NCI-H2107 treated with DMSO at 0.1 percent for 48 hours (cell line): ENCODE measurements at regions not wholly inside any gene's neighbourhood (a gene's known extent, or its start where the extent isn't known, plus 50 kb on each side); places are given as distances from the start of the nearest gene placed in this dataset.

ENCODE experiments used
- DNase-seq: peaks from one replicate; lab custom pipeline; 2025; ENCODE audit not compliant: unreplicated experiment; lab: John Stamatoyannopoulos, UW

DNA sequence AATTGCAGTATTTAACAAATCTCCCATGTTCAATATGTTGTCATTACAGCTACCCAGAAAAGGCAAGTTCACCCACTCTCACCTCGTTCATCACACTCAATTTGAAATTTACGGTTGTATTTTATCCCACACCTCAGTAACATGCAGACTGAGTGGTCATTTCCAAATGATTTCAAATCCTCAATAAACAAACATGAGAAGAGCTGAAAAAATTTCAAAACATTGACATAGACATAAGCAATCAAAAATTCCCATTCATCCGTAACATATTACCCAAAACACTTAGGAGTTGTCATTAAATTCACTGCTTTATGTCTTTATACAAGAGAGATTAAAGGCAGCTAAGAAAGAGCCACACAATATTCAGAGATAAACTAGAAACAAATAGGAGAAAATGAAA lies 61.7 kb upstream of the NEBL start:
- no peak for DNase-seq

DNA sequence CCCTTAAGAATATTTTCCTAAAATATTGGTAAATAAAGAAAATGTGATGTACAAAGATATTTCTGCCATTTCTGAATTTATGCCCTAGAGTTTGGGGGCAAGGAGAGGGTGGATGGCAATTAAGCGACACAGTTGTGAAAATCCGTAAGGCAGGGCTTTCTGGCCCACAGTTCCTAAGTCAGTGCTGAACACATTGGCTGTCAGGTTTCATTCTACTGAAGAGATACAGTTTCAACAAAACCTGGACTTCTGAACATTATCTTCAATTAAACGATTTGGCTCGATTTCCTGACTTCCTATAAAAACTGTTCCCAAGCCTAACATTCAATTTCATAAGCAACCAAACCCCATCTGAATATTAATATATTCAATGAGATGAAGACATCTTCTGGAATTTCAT lies 61.1 kb upstream of the NEBL start:
- DNase-seq: no peak

DNA sequence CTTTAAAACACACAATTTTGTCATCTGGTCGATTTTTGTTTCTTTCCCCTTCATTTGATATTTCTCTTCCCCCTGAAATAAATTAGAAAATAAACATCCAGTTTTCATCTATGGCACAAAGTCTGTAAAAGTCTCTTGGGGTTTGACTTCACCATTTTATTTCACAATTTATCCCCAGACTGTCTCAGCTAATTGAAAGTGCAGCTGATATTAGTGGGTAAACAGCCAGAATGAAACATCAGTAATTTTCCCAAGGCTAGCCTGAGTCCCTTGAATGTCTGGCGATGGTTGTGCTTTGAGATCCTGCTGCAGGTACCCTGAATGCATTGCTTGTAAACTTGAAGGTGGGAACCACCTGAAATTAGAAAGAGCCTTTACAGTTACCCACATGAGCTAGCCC lies 60.6 kb upstream of the NEBL start:
- DNase-seq: no peak

DNA sequence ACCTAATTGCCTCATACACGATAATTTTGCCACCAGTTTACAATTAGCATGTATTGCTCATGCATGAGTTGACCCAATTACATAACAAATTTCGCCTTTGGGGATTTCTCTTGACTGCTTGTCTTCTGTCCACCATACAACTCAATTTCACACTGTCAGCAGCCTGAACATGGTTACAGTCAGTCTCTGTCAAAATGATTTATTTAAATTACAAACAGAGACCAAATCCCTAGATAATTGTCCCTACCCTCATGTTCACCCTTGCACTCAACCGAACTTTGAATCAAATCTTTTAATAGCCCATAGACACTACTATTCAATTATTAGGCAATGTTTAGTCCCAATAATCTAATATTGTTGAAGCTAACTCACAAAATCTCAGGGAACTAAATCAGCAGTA lies 59.7 kb upstream of the NEBL start:
- no peak for DNase-seq

DNA sequence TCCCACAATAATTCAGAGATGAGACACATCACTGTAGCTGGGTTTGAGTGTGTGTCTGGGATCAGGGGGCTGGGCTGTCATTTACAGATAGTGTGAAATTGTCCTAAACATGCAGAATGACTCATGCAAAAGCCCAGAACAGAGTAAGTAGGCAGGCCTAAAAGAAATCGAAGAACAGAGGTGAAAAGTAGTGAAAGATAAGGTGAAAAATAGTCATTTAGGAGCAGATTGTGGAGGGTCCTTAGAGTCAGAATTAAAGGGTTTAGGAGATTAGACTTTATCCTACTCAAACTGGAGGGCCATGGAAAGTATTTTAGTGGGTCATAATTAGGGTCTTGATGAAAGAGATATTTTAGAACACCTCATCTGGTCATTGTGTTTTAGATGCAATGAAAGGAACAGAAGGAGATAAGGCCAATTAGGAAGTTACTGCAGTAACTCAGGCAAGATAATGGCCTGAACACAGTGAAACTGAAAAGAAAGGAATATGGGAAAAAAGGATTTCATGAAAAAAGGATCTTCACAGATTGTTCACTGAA lies 58.3 kb upstream of the NEBL start:
- DNase-seq: no peak

DNA sequence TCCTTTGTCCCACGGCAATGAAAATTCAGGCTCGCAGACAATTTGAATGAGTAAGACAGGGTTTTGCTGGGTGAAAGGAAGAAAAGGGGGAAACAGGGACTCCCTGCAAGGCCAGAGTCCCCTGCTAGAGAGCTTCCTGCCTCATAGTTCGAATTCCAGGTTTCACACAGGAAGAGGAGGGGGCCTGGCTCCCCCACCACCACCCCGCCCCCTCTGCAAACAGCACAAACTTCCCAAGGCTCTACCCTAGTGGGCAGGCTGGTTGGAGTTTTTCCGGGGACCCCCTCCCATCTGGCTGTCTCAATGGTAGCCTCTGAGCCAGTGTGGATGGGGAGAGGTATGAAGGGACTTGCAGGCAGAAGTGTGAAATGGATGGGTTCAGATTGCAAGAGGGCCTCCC lies 57.4 kb upstream of the NEBL start:
- no peak for DNase-seq

DNA sequence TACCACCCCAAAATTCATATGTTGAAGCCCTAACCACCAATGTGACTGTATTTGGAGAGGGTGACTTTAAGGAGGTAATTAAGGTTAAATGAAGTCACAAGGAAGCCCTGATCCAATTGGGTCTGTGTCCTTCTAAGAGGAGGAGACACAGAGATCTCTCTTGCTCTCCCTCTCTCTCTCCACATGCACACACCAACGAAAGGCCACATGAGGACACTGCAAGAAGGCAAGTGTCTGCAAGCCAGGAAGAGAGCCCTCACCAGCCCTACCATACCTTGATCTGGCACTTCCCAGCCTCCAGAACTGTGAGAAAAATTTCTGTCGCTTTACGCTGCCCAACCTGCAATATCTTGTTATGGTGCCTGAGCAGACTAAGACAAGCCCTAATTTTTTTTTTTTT lies 56.0 kb upstream of the NEBL start:
- DNase-seq: no peak

DNA sequence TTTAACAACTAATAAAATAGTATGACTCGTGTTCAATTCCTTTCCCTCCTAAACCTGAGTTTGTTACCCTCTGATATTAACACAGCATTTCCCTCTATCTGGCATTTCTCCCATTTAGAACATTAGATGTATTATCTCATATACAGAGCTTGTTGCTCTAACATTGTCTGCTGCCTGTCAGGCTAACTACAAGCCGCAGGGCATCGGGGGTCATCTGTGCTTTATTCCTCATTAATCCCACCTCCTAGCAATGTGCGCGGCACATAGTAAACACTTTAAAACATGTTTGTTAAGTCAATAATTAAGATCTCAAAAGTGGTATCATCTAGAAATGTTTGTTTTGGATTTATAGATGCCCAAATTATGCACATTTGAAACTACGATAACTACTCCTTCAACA lies 52.9 kb upstream of the NEBL start:
- DNase-seq: no peak

DNA sequence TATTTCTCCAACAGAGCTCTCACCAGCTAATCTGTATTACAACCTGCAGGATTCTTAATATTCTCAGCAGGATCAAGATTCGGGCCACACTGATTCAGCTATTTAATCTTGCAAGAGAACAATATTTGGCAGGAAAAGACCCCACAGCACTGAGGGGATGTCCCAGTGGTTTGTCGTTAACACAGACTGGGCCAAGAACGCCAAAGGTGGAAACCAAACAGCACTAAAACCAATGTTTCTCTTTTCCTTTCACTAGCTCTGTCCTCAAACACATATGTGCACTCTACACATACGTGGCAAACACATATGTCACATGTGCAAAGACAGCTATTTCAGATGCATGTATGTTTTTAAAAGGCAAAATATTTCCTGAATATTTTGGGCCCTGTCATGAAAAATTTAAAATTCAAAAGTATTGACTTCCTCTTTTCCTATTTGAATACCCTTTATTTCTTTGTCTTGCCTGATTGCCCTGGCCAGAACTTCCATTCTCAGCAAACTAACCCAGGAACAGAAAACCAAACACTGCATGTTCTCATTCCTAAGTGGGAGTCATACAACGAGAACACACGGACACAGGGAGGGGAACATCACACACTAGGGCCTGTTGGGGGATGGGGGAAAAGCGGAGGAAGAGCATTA lies 51.7 kb upstream of the NEBL start:
- no peak for DNase-seq
